MCF 10A (cell line): ENCODE measurements at regions not wholly inside any gene's neighbourhood (a gene's known extent, or its start where the extent isn't known, plus 50 kb on each side); places are given as distances from the start of the nearest gene placed in this dataset.

Source experiments
- BruUV-seq: library from RNA; stranded (reverse); fragments of 400-500 nt; replicated peaks from 2 replicates; lab custom pipeline; 2021; lab: Mats Ljungman, UMichigan
- CTCF ChIA-PET: fragments of 300-600 bp; sonication (Branson Sonifier 250); formaldehyde crosslinking; extraction: SDS; loops from one replicate; lab custom pipeline; 2021; ENCODE audit warnings: antibody characterized with exemption, inconsistent platforms; lab: Yijun Ruan, JAX
- POLR2A ChIA-PET: fragments of 300-600, 350-650 bp; sonication (Branson Sonifier 250); formaldehyde crosslinking; extraction: SDS; loops from one replicate; lab custom pipeline; 2020; ENCODE audit warnings: antibody characterized with exemption, inconsistent platforms; lab: Yijun Ruan, JAX
- DNase-seq: peaks from one replicate; pipeline ENCODE4 v3.0.0-alpha.2; 2018; ENCODE audit not compliant: unreplicated experiment
- H3K27ac Mint-ChIP-seq: one replicate; pipeline ENCODE4 v1.8.0; 2022; ENCODE audit warnings: mild to moderate bottlenecking, low read depth, mixed read lengths; ENCODE audit not compliant: unreplicated experiment
- H3K27me3 Mint-ChIP-seq: one replicate; pipeline ENCODE4 v1.8.0; 2022; ENCODE audit warnings: mixed read lengths; ENCODE audit not compliant: insufficient read depth, unreplicated experiment
- H3K36me3 Mint-ChIP-seq: one replicate; pipeline ENCODE4 v1.8.0; 2022; ENCODE audit warnings: mild to moderate bottlenecking, moderate library complexity, mixed read lengths; ENCODE audit not compliant: insufficient read depth, unreplicated experiment
- H3K4me1 Mint-ChIP-seq: one replicate; pipeline ENCODE4 v1.8.0; 2022; ENCODE audit warnings: mixed read lengths; ENCODE audit not compliant: insufficient read depth, unreplicated experiment
- H3K4me3 Mint-ChIP-seq: one replicate; pipeline ENCODE4 v1.8.0; 2022; ENCODE audit warnings: mild to moderate bottlenecking, moderate library complexity, mixed read lengths; ENCODE audit not compliant: unreplicated experiment
- H3K9me3 Mint-ChIP-seq: one replicate; pipeline ENCODE4 v1.8.0; 2022; ENCODE audit warnings: mixed read lengths; ENCODE audit not compliant: unreplicated experiment
- intact Hi-C: fragments of 100-400 bp; cut with micrococcal nuclease; formaldehyde crosslinking; loops from 2 replicates; pipeline ENCODE4 v1.14.1; 2022
- TF ChIP-seq, protein P1 (sequence below): fragments of 200-600 bp; IDR thresholded peaks from one replicate; pipeline ENCODE4 v1.8.0; 2022; ENCODE audit warnings: antibody characterized with exemption, mild to moderate bottlenecking; ENCODE audit not compliant: unreplicated experiment

DNA sequence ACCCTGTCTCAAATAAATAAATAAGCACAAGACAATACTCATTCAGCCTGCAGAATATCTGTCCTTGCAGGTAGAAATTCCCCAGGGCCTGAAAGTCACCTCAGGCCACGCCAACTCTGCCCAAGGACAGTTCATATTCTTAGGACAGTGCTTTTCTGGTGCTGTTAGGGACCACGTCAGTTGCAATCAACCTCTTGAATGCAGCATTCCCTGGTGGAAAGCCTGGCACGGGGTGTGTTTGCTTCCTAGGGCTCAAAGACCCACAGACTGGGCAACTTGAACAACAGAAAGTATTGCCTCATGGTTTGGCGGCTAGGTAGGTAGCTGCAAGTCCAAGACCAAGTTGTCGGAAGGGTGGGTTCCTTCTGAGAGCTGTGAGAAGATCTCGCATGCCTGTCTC lies 160.3 kb downstream of the KCTD15 start:
- Mint-ChIP-seq H3K27me3 (no peaks in the 10 kb centered on the region), H3K36me3 (peaks cover 2% of the 10 kb centered on the region), H3K4me3 (no peak overlapping the region), H3K27ac (no peak overlapping the region), H3K9me3 (peaks cover 7% of the 10 kb centered on the region), H3K4me1 (no peaks in the 10 kb centered on the region)
- no peak for DNase-seq
- TF ChIP-seq, protein P1, sequence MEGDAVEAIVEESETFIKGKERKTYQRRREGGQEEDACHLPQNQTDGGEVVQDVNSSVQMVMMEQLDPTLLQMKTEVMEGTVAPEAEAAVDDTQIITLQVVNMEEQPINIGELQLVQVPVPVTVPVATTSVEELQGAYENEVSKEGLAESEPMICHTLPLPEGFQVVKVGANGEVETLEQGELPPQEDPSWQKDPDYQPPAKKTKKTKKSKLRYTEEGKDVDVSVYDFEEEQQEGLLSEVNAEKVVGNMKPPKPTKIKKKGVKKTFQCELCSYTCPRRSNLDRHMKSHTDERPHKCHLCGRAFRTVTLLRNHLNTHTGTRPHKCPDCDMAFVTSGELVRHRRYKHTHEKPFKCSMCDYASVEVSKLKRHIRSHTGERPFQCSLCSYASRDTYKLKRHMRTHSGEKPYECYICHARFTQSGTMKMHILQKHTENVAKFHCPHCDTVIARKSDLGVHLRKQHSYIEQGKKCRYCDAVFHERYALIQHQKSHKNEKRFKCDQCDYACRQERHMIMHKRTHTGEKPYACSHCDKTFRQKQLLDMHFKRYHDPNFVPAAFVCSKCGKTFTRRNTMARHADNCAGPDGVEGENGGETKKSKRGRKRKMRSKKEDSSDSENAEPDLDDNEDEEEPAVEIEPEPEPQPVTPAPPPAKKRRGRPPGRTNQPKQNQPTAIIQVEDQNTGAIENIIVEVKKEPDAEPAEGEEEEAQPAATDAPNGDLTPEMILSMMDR = no peak
- ChIA-PET CTCF (interaction anchor here (1.3 kb wide), 1 partner anchor 179 kb away, joined by 5 read pairs; no protein-coding TSS in a partner anchor), POLR2A (no interaction called here)
- no TSS peak for BruUV-seq
- intact Hi-C loops = no loop called here

DNA sequence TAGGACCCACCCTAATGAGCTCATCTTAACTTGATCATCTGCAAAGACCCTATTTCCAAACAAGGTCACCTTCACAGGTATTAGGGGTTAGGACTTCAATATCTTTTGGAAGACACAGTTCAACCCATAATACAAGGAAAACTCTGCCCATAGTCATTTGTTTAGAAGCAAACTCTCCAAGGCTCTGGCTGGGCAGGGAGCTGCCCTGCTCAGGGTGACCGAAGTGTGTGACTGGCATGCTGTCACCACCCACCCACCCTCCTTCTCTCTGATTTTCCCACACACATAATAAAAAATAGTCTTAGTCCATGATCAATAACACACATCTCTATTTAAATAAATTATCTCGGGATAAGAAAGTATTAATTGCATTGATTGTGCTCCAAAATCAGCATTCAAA lies 161.1 kb downstream of the KCTD15 start:
- Mint-ChIP-seq H3K27ac (no peak overlapping the region), H3K9me3 (peaks cover 7% of the 10 kb centered on the region), H3K27me3 (no peaks in the 10 kb centered on the region), H3K36me3 (peaks cover 7% of the 10 kb centered on the region), H3K4me3 (no peak overlapping the region), H3K4me1 (no peaks in the 10 kb centered on the region)
- intact Hi-C loops = no loop called here
- ChIA-PET CTCF (interaction anchor here (1.3 kb wide), 1 partner anchor 180 kb away, joined by 5 read pairs; no protein-coding TSS in a partner anchor), POLR2A (no interaction called here)
- BruUV-seq = no TSS peak
- DNase-seq = no peak
- TF ChIP-seq, protein P1 = no peak

DNA sequence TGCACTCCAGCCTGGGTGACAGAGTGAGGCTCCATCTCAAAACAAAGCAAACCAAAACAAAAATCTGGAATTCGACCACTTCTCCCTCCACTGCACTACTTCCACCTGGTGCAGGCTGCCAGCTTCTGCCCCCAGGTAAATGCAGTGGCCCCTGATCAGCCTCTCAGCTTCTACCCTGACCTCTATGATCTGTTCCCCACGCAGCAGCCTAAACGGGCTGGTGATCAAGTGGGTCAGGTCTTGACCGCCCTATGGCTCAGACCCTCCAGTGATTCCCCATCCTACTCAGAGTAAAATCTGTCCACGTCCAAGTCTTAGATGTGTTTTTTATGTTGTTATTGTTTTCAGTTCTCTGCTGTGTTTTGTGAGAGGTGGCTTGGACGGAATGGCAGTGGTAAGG lies 163.9 kb downstream of the KCTD15 start:
- Mint-ChIP-seq H3K27me3 (no peaks in the 10 kb centered on the region), H3K4me3 (no peak overlapping the region), H3K4me1 (no peaks in the 10 kb centered on the region), H3K27ac (no peak overlapping the region), H3K9me3 (peaks cover 7% of the 10 kb centered on the region), H3K36me3 (peaks cover 7% of the 10 kb centered on the region)
- TF ChIP-seq, protein P1 = no peak
- ChIA-PET CTCF (no interaction called here), POLR2A (interaction anchor here (0.5 kb wide), 1 partner anchor 577 kb away, joined by 3 read pairs; no protein-coding TSS in a partner anchor)
- BruUV-seq = no TSS peak
- intact Hi-C loops = no loop called here
- DNase-seq = no peak

DNA sequence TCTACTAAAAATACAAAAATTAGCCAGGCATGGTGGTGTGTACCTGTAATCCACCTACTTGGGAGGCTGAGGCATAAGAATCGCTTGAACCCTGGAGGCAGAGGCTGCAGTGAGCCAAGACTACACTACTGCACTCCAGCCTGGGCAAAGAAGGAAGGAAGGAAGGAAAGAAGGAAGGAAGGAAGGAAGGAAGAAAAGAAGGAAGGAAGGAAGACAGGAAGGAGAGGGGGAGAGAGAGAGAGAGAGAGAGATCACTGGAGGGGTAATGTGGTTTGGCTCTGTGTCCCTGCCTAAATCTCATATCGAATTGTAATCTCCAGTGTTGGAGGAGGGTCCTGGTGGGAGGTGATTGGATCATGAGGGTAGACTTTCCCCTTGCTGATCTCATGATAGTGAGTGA lies 165.5 kb downstream of the KCTD15 start:
- TF ChIP-seq, protein P1 = no peak
- ChIA-PET CTCF (interaction anchor here (0.5 kb wide), 1 partner anchor 127 kb away, joined by 3 read pairs; no protein-coding TSS in a partner anchor), POLR2A (no interaction called here)
- BruUV-seq = no TSS peak
- Mint-ChIP-seq H3K27me3 (no peaks in the 10 kb centered on the region), H3K4me1 (no peaks in the 10 kb centered on the region), H3K4me3 (no peak overlapping the region), H3K9me3 (peaks cover 7% of the 10 kb centered on the region), H3K36me3 (peaks cover 7% of the 10 kb centered on the region), H3K27ac (no peak overlapping the region)
- intact Hi-C loops = no loop called here
- no peak for DNase-seq
